ENCODE measurements at regions not wholly inside any gene's neighbourhood (a gene's known extent, or its start where the extent isn't known, plus 50 kb on each side); places are given as distances from the start of the nearest gene placed in this dataset.
"Not testable (repeated sequence)": the region's sequence is repeated elsewhere in the genome, so short reads cannot be mapped to it uniquely, and the experiment has no call there.

DNA sequence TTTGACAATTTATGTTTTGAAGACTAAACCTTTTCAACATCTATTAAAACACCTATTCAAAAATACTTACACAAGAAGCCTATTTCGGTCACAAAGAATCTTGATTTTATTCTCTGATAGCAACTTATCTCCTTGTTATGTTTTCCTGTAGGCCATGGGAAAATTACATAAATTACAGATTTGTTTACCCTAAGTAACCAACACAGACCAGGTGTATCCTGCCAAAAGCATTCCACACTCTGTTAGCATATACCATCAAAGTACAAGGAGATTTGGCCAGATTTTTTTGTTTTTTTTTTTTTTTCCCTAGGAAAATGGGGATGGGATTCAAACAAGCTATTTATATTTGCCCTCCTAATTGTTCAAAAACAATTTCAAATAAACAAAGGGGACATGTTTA lies 497.9 kb upstream of the MAGEB18 start:
- DNase-seq (ENCODE audit: low read depth, low spot score): no peak

DNA sequence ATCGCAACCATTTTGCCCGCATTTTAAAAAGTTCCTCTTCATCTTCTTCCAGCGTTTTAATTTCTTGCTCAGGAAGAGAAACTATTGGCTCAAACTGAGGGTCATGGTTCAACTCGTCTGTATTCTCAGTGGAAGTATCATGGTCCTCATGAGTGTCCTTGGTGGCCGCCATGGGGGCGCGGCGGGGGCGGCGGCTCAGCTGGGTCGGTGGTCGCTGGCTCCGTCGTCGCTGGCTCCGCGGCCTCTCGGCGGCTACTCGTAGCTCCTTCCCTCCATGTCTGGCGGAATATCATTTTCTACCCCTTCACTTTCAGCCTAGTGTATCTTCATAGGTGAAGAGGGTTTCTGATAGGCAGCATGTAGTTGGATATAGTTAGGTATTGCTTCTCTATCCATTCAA lies 492.0 kb upstream of the MAGEB18 start:
- no peak for DNase-seq (ENCODE audit: low read depth, low spot score)

DNA sequence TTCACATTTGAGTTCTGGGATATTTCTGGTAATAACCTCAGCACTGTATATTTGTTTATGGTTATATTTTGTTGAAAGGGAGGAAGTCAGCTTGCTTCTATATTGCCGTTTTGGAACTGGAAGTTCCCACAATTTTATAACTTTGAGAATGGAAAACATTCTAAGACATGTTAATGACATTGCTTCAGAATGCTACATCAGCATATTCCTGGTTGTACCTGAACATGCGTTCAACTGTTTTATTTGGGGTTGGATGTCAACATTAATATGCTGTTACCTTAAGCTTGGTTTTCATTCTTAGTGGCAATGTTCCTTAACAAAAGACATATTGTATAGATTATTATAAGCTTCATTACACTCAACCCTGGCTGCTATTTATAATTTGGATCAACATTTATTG lies 489.4 kb upstream of the MAGEB18 start:
- no peak for DNase-seq (ENCODE audit: low read depth, low spot score)

DNA sequence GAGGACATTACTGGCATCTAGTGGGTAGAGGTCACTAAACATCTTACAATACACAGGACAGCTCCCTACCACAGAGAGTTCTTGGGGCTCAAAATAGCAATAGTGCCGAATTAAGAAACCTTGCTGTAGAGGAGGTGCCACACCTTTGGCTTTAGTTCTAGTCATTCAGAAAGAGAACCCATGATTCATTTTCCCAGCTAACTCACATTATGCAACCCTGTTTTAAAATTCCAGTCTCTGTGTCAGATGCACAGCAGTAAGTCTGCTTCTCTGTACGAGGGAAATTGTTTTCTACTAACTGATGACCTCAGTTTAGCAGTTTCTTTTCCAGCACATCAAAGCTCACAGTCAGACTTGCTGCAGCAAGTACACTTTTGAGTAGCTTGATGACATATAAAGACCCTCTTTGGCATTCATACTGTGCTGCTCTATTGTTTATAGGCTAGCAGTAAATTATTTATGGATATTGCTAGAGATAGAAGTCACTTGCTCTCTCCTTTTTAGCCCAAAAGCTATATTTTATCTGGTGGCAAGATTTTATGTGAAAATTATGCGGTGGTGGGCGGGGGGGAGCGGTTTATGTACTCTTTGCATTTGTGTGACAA lies 487.8 kb upstream of the MAGEB18 start:
- DNase-seq (ENCODE audit: low read depth, low spot score): no peak

DNA sequence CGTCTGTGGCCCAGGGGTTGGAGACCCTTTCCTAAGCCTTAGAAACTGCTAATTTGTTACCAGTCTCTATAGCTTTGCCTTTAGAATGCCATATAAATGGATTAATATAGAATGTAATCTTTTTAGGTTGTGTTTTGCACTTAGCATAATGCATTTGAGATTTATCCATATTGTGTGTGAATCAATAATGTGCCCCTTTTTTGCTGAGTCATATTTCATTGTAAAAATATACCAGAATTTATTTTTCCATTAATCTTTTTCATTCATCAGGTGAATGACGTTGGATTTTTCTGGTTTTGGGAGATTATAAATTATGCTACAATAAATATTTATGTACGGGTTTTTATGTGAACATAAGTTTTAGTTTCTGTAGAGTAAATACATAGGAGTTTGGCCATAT lies 478.8 kb upstream of the MAGEB18 start:
- DNase-seq (ENCODE audit: low read depth, low spot score): no peak

DNA sequence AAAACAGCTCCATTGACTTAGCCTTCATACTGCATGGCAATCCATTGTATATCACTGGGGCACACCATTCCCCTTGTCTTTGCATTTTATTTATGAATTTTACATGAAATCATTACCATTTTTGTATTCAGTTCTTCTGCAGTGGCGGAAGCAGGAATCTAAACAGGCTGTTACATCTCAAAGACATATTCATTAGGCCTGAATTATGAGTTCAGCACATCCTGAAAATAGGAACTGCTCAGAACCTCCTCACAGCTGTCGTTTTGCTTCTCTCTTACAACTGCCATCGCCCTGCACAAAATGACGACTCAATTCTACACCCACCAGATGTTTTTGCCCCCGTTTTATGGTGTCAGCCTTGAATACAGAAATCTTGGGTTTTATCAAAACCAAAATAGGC lies 474.4 kb upstream of the MAGEB18 start:
- no peak for DNase-seq (ENCODE audit: low read depth, low spot score)

DNA sequence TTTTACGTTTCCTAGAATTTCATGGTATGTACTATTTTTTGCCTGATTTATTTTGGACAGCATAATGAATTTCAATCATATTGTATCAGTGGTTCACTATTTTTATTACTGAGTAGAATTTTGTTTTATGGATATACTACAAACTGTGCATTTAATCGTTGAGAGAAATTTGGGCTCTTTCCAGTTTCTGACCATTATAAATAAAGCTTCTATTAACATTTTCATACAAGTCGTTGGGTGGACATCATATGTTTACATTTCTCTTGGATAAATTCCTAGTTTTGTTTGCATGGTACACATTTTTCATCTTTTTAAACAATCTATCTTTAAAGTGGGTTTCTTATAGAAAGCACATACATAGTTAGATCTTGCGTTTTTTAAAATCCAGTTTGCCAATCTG lies 472.7 kb upstream of the MAGEB18 start:
- no peak for DNase-seq (ENCODE audit: low read depth, low spot score)

DNA sequence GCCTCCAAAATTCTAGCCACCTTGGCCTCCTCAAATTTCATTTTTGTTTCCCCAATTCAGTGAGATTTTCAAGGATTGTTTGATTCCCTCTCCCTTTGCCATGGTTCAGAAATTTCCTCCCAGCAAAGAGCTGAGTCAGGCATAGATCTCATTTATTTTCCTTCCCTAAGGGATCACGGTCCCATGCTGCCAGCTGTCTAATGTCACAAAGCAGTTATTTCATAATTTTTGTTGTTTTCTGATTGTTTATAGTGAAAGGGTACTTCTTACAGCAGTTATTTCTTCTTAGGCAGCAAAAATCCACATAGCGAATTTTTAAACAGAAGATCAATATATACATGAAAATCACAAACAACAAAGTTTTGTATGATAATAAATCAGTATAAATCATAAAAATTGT lies 470.5 kb upstream of the MAGEB18 start:
- no peak for DNase-seq (ENCODE audit: low read depth, low spot score)

DNA sequence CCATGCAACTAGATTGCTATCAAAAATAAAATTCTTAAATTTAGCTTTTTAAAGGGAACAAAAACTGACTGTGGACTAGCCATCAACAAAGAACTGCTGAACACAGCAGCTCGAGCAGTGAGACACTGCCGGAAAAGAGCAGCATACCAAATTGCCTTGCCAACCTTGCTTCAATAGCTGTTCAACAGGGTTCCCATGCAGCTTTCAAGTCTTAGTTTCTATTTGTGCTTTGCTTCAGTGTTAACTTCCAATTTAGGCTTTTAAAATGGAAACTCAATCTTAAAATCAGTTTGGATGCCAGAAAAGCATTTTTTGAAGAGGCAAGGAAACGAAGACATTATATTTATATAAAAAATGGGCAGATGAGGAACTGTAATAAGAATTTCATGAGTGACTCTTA lies 463.4 kb upstream of the MAGEB18 start:
- no peak for DNase-seq (ENCODE audit: low read depth, low spot score)

DNA sequence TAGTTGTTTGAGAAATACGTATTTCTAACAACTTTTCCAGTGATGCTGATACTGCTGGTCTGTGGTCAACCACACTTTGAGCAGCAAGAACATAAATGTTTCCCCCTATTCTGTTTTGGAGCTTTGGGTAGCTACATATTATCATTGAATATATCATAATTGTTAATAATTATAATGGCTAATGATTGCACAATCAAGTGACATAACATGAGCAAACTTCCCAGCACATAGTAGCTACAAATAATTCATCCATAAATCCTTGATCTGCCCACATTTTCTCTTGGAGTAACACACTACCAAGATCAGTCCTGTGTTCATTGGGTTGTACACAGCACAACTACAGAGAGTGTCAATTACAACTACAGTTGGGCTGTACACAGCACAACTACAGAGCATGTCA lies 436.3 kb upstream of the MAGEB18 start:
- DNase-seq (ENCODE audit: low read depth, low spot score): no peak

DNA sequence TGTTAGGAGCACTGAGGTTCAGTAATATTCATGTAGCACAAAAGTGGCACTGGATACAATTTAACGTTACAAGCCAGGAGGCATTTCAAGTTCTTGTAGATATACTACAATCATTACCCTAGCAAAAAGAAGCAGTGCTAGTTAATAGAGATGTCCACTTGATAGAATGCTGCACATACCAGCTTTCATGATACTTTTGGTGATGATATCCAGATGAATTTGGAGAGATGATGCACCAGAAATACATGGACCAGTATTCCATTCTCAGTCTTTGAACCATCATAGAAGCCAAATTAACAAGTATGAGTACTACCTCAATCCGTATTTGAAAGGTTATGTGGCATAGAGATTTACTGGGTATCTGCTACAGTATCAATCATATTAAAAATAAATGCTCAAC lies 421.0 kb upstream of the MAGEB18 start:
- no peak for DNase-seq (ENCODE audit: low read depth, low spot score)

DNA sequence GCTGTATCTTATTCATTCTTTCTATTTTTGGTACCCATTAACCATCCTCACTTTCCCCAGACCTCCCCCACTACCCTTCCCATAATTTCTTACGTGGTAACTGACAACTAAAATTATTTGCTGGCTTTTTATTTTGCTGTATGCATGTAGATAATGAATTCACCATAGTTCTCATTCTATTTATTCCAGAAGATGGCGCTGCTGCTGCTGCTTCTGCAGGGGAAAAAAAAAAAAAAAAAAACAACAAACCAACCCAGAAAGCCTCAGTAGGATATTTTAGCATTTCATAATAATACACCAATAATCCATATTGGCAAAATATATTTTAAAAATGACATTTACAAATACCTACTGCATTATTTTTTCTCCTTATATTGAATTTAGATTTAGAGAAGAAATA lies 416.6 kb upstream of the MAGEB18 start:
- DNase-seq (ENCODE audit: low read depth, low spot score): no peak

DNA sequence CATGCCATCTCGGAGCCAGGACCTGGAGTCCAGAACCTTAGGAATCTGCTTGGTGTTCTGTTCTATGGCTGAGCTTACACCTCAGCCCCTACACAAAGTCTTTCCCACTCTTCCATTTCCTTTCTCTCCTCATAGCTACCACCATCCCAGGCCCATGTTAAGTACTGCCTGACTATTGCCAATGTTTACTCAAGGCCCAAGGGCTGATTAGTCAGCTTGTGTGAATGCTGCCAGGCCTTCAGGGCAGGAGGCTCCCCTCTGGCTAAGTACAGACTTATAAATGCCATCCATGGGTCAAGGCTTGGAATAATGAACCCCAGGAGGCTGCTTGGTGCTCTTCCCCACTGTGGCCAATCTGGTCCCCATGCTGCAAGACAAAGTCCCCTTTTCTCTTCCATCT lies 411.6 kb upstream of the MAGEB18 start:
- DNase-seq (ENCODE audit: low read depth, low spot score): no peak

DNA sequence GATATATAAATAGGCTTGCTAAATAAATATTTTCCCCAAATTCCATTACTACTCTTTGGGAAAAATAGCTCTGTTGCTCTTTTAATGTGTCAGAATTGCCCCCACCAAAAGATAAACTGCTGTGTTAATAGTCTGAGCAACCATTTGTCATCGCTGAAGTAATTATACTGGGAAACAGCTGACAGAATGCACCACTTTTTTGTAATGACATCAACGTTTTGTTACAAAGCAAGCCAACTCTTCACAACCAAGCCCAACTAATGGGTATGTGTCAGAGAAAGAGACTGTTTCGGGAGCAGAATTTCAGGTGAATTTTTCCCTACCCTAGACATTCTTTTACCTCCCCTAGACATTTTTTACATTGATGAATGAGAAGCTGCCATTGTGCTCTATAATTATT lies 405.0 kb upstream of the MAGEB18 start:
- DNase-seq (ENCODE audit: low read depth, low spot score): no peak

DNA sequence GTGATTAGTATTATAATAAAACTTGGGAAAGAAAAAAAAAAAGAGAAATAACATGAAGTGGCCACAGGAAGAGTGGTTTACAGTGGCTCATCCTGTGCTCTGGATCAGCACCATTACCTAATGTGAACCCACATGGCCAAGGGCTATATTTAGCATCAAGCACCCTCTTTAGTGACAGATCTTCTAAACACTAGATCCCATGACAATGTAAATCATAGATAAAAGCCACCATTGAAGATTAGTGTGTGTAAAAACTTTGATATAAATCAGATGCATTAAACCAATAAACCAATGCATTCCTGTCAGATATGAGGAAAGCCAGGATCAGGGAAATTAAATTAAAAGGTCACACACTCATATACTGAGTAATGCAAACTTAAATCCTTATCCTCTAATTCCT lies 400.6 kb upstream of the MAGEB18 start:
- no peak for DNase-seq (ENCODE audit: low read depth, low spot score)

DNA sequence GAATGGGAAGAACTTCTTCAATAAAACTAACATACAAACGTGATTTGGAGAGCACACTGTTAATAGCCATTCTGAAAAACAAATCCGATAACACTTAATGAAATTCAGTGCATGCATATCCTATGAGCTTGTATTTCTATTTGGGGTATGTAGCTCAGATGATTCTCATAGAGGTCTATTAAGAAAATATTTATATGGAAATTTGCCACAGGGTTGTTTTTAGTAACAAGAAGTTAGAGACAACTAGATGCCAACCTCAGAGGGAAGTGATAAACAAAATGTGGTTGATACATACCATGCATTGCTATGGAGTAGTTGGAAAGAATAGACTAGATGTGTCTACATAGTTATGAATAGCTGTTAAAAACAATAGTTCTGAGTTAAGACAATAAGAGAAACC lies 395.8 kb upstream of the MAGEB18 start:
- DNase-seq (ENCODE audit: low read depth, low spot score): no peak

DNA sequence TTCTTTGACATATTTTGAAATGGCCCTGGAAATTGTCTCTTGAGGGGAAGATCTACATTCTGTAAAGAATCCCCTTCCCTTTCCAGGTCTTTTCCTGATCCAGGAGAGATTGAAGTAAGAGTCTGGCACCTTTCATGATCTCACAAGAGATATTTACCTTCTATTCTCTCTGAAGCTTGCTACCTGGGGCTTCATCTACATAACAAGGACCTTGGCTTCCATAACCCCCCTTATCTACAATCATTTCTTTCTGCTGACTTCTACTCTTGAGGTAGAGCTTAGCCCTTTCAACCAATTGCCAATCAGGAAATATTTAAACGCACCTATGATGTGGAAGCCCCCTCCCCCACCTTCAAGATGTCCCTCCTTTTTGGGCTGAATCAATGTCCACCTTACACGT lies 383.7 kb upstream of the MAGEB18 start:
- peak; percentile 5 for DNase-seq (ENCODE audit: low read depth, low spot score)

DNA sequence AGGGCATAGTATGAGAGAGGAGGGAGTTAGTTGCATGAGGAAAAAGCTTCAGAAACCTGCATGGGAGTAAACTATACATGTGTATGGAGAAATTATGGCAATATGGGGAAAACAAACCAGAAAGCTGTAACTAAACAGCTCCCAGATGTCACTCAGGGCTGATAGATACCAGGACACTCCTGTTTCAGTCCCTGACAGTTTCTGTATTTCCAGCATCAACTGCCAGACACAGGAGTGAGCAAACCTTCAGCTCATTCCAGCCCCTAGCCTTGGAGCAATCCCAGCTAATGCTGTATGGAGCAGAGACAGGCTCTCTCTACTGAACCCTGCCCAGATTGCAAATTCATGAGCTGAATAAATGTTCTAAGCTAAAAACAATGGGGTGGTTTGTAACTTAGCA lies 382.9 kb upstream of the MAGEB18 start:
- DNase-seq (ENCODE audit: low read depth, low spot score): no peak

DNA sequence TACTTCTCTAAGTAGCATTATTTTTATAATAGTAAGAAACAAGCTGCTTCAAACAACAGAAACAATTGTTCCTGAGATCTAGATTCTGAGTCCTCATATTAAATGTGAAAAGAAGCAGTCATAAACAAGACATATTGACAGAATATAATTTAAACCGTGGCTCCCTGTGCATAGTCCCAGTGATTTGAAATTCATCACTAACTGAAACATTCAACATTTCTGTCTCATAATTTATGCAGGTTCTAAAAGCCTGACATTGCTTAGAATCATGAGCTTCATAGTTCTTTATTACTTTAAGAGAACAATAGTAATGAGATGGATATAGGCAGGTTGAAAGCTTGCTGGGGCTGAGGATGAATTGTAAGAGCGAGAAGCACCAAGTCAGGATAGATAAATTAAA lies 375.5 kb upstream of the MAGEB18 start:
- DNase-seq (ENCODE audit: low read depth, low spot score): no peak

DNA sequence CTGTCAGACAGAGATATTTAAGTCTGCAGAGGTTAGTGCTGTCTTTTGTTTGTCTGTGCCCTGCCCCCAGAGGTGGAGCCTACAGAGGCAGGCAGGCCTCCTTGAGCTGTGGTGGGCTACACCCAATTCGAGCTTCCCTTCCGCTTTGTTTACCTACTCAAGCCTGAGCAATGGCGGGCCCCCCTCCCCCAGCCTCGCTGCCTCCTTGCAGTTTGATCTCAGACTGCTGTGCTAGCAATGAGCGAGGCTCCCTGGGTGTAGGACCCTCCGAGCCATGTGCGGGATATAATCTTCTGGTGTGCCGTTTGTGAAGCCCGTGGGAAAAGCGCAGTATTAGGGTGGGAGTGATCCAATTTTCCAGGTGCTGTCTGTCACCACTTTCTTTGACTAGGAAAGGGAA lies 366.3 kb upstream of the MAGEB18 start:
- not testable (repeated sequence) for DNase-seq (ENCODE audit: low read depth, low spot score)

DNA sequence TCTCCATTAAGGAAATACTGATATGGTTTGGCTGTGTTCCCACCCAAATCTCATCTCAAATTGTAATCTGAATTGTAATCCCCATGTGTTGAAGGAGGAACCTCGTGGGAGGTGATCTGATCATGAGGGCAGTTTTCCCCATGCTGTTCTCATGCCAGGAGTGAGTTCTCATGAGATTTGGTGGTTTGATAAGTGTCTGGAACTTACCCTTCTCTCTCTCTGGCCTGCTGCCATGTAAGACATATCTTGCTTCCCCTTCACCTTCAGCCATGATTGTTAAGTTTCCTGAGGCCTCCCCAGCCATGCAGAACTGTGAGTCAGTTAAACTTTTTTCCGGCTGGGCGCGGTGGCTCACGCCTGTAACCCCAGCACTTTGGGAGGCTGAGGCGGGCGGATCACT lies 340.3 kb upstream of the MAGEB18 start:
- not testable (repeated sequence) for DNase-seq (ENCODE audit: low read depth, low spot score)

DNA sequence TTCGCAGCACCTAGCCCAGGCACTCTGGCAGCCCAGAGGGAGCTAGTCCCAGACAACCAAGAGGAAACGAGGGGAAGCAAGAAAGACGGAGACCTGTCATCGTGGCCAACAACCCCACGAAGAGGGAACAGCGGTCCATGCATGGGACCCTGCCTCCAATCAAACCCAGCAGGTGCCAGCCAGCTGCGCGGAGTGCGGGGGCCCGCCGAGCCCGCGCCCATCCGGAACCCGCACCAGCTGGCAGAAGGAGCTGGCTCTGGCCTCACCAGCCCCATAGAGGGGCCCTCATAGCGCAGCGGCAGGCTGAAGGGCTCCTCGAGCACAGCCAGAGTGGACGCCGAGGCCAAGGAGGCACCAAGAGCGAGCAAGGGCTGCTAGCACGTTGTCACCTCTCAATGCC lies 332.4 kb upstream of the MAGEB18 start:
- no peak for DNase-seq (ENCODE audit: low read depth, low spot score)

DNA sequence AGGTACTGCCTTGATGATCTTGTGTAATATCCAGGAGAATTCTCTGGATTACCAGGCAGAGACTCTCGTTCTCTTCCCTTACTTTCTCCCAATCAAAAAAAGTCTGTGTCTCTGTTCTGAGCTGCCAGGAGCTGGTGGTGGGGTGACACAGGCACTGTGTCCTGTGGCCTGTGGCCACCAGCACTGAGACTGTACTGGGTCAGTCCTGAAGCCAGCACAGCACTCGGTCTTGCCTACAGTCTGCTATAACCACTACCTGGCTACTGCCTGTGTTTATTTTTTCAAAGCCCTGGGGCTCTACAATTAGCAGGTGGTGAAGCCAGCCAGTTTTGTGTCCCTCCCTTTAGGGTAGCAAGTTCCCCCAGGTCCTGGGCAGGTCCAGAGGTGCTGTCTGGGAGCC lies 331.1 kb upstream of the MAGEB18 start:
- no peak for DNase-seq (ENCODE audit: low read depth, low spot score)

DNA sequence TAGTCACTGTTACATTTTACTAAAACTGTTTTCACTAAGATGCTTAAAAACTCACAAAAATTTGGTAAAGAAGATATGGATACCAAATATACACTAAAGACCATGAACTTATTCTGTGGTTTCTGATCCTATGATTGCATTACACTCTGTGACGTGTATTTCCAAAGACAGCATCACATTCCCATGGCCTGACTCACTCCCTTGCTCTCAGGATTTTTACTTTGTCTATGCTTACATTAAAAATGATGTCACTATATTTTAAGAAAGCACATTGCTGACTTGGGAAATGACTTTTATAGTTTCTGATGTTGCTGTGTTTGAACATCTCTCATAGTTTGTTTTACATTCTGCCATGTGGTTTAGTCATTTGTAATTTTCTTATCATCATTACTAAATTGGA lies 327.9 kb upstream of the MAGEB18 start:
- no peak for DNase-seq (ENCODE audit: low read depth, low spot score)

DNA sequence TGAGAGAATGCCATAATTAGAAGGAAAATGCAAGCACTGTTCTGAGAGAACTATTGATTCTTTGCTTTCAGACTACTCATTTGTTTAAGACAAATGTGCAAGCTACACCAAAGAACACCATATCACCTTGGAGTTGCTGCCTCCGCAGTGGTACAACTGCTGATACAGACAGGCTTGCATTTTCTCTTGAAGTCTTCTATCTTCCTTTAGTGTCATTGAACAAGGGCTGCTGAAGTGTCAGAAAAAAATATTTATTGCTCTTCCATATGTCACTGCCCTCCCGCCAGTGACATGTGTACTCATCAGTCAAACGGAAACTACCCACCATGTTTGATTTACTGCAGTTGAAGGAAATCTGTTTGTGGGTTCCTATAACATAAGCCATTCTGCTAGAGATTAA lies 318.3 kb upstream of the MAGEB18 start:
- no peak for DNase-seq (ENCODE audit: low read depth, low spot score)
